ENCODE measurements at regions not wholly inside any gene's neighbourhood (a gene's known extent, or its start where the extent isn't known, plus 50 kb on each side); places are given as distances from the start of the nearest gene placed in this dataset.

DNA sequence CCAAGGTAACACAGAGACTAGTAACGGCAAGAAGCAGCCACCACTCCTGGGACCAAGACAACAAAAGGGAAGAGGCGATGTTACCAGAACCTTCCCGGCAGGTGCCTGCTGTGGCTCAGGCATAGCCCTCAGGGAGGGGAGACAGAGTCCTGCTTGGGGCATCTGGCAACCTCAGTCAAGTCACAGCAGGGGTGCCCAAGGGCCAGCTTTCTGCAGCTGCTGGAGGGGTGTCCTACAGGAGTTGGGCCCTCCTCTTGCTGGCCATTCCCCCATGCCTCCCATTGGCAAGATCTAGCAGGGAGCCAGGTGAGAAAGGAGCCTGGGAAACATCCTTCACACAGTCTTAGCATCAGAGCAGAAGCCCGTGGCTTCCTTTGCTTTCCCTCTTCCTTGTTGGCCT is 197.3 kb upstream of the IL12A start:
- TF ChIP-seq CSDC2 (CRISPR knock-in tag; IDR thresholded peaks at IDR 0.05): no peak
- TF ChIP-seq ZNF8 (CRISPR knock-in tag; IDR thresholded peaks at IDR 0.05): no peak
- TF ChIP-seq, protein P1, sequence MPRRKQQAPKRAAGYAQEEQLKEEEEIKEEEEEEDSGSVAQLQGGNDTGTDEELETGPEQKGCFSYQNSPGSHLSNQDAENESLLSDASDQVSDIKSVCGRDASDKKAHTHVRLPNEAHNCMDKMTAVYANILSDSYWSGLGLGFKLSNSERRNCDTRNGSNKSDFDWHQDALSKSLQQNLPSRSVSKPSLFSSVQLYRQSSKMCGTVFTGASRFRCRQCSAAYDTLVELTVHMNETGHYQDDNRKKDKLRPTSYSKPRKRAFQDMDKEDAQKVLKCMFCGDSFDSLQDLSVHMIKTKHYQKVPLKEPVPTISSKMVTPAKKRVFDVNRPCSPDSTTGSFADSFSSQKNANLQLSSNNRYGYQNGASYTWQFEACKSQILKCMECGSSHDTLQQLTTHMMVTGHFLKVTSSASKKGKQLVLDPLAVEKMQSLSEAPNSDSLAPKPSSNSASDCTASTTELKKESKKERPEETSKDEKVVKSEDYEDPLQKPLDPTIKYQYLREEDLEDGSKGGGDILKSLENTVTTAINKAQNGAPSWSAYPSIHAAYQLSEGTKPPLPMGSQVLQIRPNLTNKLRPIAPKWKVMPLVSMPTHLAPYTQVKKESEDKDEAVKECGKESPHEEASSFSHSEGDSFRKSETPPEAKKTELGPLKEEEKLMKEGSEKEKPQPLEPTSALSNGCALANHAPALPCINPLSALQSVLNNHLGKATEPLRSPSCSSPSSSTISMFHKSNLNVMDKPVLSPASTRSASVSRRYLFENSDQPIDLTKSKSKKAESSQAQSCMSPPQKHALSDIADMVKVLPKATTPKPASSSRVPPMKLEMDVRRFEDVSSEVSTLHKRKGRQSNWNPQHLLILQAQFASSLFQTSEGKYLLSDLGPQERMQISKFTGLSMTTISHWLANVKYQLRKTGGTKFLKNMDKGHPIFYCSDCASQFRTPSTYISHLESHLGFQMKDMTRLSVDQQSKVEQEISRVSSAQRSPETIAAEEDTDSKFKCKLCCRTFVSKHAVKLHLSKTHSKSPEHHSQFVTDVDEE (CRISPR knock-in tag; IDR thresholded peaks at IDR 0.05): no peak
- no peak for TF ChIP-seq RARB (CRISPR knock-in tag; IDR thresholded peaks at IDR 0.05)

Data from SK-N-SH treated with all-trans-retinoic acid at 6 μM for 48 hours (cell line).